ENCODE measurements at regions not wholly inside any gene's neighbourhood (a gene's known extent, or its start where the extent isn't known, plus 50 kb on each side); places are given as distances from the start of the nearest gene placed in this dataset.

DNA sequence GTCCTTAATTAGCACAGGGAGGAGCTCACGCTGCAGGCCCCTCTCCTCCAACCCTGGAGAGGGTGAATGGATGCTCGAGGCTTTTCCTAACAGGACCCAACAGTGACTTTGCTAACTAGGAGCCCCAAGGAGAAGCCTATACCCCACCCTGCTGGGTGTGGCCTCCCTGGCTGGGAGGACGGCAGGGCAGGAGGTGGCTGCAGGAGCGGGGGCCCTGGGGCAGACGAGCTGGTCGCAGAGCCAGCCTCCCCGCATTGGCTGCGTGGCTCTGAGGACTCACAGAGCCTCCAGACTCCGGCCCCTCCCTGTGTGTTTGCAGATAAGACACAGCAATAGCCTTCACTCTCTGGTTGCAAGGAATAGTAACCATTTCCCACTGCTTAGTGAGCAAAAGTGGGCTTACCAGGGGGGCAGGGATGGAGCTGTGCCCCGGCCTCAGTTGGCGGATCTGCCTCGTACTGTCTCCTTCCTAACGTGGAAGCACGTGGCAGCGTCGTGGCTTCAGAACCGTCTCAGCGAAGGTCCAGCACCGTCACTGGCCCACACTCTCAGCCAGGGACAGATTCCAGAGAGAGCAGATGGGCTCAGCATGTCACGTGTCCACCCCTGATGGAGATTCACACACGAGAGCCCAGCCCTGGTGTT lies 1087.5 kb downstream of the BRD1 start:
- no peak for DNase-seq (ENCODE audit: low read depth in 3 of 3)

DNA sequence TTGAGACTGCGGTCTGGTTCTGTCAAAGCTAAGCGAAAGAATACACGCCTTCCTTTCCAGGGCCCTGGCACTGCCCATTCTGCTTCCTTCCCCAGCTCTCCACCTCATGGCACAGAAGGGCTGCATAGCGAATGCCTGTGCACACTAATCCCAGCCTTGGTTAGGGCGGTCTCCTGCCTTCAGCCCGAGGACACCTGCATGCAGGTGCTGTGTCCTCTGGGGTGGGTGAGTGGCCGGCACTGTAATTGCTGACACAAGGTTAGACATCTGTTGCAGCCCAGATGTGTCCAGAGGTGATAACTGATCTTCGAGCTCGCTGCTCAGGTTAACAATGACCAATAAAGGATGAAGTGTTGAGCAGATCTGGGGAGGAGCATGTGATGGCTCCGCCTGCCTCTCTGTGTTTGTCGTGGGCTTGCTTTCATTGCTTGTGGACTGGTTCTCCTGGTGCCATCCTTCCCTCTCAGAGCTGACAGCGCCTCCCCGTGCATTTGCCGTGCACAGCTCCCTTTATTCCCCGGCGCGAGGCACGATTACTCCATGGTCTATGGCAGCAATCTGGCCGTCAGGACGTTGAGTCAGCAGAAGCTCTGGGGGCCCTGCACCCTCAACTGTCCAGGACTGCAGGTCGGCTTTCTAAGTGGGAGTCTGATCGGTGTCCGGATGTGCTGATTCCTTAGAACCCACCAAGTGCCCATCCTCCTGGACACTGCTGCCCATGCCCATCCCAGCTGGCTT lies 1088.2 kb downstream of the BRD1 start:
- no peak for DNase-seq (ENCODE audit: low read depth in 3 of 3)

DNA sequence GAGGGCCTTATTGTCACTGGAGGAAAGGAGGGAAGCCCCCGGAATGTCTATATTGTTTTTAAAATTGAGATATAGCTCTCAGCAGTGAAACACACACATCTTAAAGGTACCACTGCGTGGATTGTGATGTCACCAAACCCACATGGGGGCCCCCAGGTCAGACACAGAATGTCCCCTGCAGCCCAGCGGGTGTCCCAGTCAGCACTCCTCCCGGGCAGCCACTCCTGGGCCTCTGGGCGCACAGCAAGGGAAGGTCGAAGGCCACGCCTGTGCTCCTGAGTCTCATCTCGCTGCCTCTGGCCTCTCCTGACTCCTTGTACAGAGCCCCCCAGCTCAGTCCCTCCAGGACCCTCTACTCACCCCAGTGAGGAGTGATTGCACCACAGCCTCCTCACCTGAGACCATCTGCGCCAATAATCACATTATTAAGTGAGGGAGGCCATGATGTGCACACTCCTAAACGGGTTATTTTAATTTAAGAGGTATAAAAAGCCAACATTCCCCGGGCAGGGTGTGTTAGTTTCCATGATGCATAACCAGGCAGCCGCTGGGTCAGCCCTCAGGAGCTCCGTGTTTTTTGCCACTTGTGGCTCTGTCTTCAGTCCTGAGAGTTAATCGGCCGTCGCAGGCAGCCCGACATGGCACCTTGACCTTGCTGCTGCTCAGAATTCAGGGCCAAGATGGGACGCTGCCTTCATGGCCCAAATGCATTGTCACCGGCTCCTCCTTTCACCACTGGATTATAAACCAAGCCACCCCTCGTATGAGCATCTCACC lies 1089.3 kb downstream of the BRD1 start:
- no peak for DNase-seq (ENCODE audit: low read depth in 3 of 3)

DNA sequence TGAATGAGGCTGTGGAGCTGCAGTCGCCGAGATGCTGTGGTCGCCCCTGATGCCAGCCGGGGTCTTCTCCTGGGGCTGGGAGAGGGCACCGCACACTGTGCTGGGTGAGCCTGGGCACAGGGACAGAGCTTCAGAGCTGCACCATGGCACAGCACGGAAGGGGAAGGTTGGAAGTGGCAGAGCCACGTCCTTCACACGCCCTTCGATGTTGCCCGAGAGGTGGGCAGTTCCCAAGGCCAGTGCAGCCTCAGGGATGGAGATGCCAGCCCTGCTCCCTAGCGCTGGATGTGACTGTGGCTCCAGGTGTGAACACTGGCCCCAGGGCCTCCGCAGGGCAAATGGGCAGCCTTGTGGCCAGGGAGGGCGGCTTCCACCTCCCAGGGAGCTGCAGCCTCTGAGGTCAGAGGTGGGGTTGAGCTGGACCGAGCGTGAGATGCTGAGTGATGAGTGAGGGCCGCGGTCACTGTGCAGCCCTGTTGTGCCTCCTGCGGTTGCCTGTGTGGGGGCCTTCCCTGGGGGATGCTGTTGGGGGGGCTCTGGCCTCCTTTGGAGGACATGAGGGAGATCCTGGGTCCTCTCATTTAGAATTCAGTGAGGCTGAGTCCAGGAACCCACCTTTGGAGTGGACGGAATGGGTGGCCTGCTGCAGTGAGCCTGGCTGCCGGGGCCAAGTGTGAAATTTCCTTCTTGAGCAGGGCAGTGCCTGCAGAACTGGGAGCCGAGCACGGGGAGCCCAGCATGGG lies 1090.0 kb downstream of the BRD1 start:
- no peak for DNase-seq (ENCODE audit: low read depth in 3 of 3)

DNA sequence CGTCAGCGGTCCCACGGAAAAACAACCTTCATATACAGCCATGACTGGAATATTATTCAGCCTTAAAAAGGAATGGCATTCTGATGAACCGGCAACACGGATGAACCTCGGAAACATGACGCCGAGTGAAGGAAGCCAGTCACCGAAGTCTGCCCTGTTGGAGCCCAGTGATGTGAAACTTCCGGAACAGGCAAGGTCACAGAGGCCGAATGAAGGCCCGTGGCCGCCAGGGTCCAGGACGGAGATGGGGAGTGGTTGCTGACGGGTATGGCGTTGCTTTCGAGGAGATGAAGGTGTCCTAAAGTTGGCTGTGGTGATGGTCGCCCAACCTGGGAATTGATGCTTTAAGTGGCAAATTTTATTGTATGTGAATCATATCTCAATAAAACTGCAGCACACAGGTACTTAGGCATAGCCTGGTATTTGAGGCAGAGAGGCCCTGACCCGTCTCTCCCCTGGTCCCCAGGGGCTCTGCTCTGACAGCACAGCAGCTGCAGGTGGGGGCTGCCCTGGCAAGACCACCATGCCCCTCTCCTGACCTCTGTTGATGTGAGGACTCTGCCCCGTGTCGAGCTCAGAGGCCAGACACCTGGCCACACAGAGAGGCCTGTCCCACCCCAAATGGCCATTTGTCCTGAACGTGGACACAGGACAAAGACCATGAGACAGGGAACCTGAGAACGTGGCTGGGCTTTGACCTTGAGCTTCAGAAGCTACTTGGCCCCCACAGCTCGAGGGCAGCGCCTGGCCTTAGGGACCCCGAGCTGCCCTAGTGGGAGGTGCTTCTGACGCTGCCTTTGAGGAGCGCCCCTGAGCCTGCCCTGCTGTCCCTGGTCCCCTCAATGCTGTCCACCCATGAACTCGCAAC lies 1090.8 kb downstream of the BRD1 start:
- DNase-seq (ENCODE audit: low read depth in 3 of 3), result no peak

DNA sequence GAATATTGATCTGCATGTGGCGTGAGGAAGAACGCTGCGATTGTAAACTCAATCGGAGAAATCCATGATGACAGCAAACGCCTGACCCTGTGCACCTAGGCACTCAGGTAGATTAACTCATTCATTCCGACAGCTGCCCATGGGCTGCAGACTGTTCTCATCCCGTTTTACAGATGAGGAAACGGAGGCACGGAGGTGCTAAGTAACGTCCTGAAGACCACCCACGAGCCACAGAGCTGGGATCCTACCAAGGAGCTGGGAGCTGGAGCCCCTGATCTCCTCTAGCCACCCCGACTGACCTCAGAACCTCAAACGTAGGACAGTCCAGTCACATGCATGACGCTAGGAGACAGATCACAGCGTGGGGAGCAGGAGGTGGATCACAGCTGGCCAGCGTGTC lies 1092.7 kb downstream of the BRD1 start:
- no peak for DNase-seq (ENCODE audit: low read depth in 3 of 3)

DNA sequence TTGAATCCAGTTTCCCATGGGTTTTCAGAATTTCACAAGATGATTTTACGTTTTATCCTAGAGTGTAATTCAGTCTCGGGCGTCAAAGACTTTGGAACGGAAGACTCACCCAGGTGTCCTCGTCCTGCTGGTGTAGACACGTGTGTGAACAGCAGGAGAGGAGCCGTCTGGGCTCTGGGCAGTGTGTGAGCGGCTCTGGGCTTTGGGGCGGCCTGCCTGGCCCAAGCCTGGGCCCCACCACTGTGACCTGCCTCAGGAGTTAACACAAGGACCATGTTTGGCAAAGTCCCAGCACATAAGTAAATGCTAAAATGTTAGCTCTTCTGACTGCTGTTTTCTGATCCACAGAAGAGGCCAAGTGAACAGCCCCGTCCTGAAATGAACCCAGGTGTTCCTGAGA lies 1093.3 kb downstream of the BRD1 start:
- DNase-seq (ENCODE audit: low read depth in 3 of 3), result no peak

DNA sequence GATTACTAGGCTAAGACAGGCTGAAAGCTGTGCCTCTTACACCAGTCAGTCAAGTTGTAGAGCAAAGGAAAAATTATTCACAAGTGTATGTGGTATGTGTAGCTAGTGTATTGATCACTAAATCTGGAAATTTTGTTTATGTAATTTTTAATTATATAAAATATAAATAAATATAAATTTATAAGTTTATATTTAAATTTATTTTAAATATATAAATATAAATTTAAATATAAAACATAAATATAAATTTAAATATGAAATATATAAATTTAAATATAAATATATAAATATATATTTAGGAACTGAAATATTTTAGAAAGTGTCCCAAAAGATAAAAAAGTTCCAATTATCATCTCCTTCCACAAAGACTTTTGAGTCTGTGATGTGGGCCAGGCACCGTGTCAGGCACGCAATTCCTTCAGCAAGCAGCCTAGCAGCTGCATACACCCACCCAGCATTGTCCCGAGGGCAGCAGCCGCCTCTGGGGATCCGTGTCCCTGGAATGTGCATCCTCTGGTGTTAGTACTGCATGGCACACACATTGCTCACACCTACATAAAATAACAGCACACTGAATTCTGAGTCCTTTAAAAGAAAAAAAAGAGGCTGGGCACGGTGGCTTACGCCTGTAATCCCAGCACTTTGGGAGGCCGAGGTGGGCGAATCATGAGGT lies 1098.0 kb downstream of the BRD1 start:
- DNase-seq (ENCODE audit: low read depth in 3 of 3), result no peak

DNA sequence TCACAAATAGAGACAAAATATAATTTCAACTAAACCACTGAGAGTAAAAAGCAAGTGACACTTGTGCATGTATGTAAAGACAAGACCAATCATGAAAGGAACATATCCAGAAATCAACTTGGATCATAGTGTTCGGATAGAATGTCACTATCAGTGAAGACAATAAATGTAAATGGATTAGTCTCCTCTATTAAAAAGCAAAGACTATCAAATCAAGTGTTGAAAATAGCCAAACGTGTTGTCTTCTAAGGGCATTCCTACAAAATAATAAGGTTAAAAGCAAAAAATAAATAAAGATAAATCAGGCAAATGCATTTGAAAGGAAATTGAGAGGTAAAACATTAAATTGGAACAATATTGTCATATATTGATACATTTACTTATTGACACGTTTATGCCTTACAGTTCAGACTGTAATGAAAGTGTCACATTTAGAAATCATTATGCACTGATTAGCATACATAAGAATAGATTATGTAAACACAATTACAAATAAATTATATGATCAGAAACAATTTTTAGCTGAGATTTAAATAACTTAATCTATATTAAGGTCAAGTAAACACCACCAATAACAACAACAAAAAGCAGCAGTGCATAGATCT lies 1100.1 kb downstream of the BRD1 start:
- DNase-seq (ENCODE audit: low read depth in 3 of 3), result no peak

DNA sequence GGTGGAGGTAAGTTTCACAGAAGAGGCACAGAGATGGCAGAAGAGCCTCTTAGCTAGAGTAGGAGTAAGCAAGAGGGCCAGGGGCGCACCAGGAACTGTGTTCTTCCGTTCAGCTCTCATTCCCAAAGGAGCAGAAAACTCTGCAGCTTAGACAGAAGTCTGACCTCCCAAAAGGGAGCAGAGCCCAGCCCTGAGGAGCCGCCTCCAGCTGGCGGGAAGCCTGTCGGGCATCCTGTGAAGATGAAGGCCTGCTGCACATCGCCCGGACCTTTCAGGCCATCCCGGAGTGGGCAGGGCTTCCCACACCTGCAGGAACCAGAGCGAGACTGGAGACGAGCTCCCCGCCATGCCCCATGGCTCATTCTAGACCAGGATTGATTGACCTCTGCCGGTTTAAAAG lies 1102.8 kb downstream of the BRD1 start:
- no peak for DNase-seq (ENCODE audit: low read depth in 3 of 3)

DNA sequence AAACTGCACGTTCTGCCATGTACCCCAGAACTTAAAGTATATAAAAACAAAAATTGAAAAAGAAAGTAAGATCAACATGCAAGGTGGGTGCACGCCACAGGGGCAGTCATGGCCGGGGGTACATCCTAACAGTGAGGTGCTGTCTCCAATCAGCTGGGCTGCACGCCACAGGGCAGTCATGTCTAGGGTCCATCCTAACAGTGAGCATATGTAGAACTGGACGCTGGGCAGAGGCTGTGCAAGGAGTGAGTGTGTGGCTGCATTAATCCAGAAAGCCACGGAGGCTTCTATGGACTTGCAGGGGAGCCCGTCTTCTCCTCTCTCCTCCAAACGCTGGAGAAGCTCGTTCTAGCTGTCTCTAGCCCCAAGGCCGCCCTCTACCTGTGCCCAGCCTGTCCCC lies 1105.0 kb downstream of the BRD1 start:
- no peak for DNase-seq (ENCODE audit: low read depth in 3 of 3)

DNA sequence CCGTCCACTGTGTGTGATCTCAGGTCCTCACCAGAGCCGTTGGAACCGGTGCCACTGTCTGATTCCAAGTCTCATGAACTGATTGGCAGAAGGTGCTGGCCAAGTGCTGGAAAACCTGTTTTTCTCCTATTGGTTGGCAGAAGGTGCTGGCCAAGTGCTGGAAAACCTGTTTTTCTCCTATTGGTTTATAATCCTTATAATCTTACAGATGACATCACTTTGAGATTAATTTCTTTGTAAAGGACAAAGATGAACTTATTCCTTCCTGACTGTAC lies 1106.3 kb downstream of the BRD1 start:
- no peak for DNase-seq (ENCODE audit: low read depth in 3 of 3)

DNA sequence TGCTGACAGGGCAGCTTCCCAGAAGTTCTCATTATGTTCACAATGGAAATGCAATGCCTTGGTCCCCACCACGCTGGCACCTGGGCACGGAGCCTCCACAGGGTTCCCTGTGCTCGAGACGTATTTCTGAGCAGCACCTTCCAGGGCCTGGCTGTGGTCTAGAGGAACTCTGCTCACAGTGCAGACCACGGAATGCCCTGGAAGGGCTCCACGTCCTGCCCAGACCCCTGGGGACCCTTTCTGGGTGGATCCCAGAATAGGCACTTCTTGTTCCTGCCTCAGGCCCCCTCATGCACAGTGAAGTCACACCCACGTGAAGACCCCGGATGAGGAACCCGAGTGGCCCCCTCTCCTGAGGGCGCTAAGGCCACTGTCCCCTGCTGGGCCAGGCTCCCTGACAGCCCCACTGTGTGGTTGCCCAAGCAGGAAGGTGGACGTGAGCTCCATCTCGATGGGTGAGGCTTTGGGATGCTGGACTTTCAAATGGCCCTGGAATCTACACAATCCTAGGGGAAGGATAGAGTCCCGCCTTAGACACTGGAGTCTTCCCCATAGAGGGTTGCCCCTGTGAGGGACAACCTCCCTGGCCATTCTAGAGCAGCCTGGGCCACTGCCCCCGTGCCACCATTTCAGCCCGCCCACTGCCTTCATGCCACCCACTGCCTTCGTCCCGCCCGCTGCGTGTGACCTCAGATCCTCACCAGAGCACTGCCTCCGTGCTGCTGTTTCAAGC lies 1106.8 kb downstream of the BRD1 start:
- no peak for DNase-seq (ENCODE audit: low read depth in 3 of 3)

DNA sequence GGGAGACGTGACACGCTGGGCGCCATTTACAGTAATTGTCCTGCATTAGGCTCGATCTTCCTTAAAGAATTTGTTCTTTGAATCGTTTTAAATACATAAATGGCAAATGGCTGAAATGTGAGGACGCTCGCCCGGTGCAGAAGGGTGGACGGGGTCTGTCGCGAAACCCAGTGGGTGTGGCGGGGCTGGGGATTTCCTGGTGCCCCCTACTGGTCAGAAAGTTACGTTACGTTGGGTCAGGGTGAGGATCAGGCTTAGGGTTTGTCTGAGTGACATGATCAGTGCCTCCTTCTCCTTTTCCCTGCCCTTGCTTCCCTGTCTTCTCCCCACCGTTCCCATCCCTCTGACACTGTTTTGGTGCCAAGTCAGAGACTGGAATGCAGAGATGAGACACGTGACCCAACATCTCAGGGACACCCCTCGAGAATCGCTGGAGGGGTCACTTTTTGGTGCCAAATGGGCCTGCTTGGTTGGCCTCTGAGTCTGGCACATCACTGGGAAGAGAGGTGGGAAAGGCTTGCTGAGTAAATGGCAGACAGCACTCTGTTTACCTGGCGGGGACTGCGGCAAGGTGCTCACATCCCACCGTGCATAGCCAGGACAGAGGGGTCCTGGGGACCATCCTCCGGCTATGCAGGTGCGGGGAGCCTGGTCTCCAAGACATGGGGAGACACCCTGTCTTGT lies 1107.6 kb downstream of the BRD1 start:
- no peak for DNase-seq (ENCODE audit: low read depth in 3 of 3)

DNA sequence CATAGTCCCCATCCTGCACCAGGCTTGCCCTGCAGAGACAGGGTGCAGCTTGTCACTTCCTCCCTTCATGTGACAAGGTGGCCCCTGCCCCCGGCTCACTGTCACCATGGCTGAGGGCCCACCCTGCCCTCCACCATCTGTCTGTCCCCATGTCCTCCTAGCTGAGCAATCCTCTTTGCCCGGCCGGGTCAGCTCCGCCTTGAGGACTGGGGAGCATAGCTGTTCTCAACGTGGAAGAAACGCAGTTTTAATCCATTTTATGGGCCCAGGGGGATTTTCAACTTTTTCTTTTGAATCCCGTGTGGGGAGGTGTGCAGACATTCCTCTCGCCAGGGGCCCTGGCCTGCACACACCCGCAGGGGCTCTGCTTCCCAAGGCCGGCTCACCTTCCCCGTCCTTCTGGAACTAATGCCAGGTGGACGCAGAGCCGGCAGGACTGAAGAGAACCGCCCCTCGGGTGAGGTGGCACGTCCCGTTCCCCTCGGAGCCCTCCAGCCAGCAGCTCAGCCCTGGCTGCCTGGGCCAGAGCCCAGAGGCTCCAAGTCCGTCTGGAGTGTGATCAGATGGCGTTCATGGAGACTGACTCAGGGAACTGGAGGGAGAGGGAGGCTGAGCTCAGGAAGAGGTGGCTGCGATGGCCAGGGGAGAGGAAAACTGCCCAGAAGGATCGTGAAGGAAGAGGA lies 1108.7 kb downstream of the BRD1 start:
- no peak for DNase-seq (ENCODE audit: low read depth in 3 of 3)

DNA sequence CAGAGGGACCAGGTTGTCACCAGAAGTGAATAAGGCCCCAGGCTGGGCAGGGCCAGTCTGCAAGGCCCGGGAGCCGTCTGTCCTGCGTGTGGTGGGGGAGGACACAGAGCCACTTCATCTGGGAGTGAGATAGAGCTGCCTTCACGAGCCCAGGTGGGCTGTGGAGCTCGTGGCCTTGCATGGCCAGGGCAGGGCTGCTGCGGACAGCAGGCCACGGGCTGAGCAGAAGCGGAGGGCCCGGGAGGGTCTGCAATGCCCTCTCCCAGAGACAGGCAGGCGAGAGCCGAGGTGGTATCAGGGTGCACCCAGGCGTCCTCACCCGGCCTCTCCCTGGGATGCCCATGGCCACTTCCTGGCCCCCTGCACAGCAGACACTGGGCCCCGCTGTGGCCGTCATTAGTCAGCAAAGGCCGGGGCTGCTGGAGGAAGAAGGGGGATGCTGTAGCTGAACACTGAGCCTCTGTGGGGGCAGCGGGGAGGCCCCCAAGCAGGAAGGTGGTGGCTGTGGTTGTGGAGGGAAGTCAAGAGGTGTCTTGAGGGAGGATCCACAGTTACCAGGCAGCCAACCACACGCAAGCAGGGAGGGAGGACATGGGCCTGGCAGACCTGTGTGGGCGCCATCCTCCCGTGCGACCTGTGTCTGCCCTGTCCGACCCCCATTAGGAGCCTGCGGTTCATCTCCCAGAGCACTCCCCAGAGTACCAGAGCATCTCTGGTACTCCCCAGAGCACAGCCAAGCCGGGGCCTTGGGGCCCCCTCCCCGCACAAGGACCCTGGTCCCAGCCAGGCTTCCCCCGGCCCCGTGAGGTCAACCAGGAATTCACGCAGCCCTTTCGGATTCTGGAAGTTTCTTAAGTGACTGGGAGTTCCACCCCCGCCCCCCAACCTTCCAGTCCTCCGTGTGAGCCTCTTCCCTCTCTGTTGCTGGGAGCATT lies 1109.5 kb downstream of the BRD1 start:
- no peak for DNase-seq (ENCODE audit: low read depth in 3 of 3)

DNA sequence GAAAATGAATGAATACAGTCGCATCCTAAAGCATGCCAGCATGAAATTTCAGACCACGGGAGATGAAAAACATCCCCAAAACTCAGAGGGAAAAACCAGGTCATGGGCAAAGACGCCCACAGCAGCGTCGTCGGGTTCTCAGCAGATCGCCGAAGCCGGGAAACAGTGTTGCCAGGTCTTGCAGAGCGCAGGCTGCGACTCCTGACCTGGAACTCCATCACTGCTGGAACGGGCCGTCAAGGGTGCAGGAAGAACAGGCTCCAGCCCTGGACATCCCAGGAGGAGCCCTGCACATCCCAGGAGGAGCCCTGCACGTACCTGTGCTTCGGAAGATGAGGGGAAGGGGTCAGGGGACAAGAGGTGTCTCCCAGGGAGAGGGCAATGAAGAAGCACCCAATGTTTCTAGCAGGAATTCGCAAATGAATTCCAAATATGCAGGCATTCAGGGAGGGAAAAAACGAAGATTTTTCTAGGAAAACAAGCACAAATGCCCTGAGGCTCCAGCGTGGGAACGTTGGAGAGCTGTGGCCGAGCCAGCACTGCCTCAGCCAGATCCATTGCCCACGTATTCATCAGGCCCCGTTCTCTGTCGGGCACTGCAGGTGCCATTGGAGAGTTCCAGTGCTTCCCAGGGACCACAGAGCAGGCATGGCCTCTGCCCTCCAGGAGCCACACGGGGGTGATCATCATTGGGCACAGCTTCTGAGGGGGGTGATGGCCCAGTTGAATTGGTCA lies 1110.4 kb downstream of the BRD1 start:
- no peak for DNase-seq (ENCODE audit: low read depth in 3 of 3)
